HFFc6 (cell line): ENCODE measurements at regions not wholly inside any gene's neighbourhood (a gene's known extent, or its start where the extent isn't known, plus 50 kb on each side); places are given as distances from the start of the nearest gene placed in this dataset.

Source experiments
- DNase-seq: peaks from one replicate; pipeline ENCODE4 v3.0.0-alpha.2; 2018
- H3K27ac Mint-ChIP-seq: 2 replicates; pipeline ENCODE4 v1.8.0; 2020; ENCODE audit warnings: mild to moderate bottlenecking, mixed read lengths
- H3K27me3 Mint-ChIP-seq: 2 replicates; pipeline ENCODE4 v1.8.0; 2021; ENCODE audit warnings: mild to moderate bottlenecking, moderate library complexity, mixed read lengths; ENCODE audit not compliant: insufficient read depth
- H3K36me3 Mint-ChIP-seq: 2 replicates; pipeline ENCODE4 v1.8.0; 2021; ENCODE audit warnings: low read depth, mixed read lengths
- H3K4me1 Mint-ChIP-seq: 2 replicates; pipeline ENCODE4 v1.8.0; 2020; ENCODE audit warnings: low read depth, mixed read lengths
- H3K4me3 Mint-ChIP-seq: 2 replicates; pipeline ENCODE4 v1.8.0; 2020; ENCODE audit warnings: mild to moderate bottlenecking, moderate library complexity, mixed read lengths
- H3K9me3 Mint-ChIP-seq: 2 replicates; pipeline ENCODE4 v1.8.0; 2020; ENCODE audit warnings: mild to moderate bottlenecking, mixed read lengths
- TF ChIP-seq, protein P1 (sequence below): fragments of 200-600 bp; sonication (generic); IDR thresholded peaks from 2 replicates; pipeline ENCODE4 v1.5.0; 2021; ENCODE audit warnings: antibody characterized with exemption, mild to moderate bottlenecking

GRCh38 chr1:172972258-172972657, 78.5 kb downstream of the TNFSF18 start:
- DNase-seq: no peak
- Mint-ChIP-seq H3K4me3 (no peak overlapping the region), H3K4me1 (peaks cover 76% of the 10 kb centered on the region), H3K9me3 (peaks cover 1% of the 10 kb centered on the region; the same call in 1 of the 2 replicates), H3K36me3 (peaks cover 5% of the 10 kb centered on the region; the same call in 1 of the 2 replicates), H3K27me3 (no peaks in the 10 kb centered on the region; the same call in 1 of the 2 replicates), H3K27ac (peak overlapping the region; percentile 80; the same call in 1 of the 2 replicates)
- TF ChIP-seq, protein P1, sequence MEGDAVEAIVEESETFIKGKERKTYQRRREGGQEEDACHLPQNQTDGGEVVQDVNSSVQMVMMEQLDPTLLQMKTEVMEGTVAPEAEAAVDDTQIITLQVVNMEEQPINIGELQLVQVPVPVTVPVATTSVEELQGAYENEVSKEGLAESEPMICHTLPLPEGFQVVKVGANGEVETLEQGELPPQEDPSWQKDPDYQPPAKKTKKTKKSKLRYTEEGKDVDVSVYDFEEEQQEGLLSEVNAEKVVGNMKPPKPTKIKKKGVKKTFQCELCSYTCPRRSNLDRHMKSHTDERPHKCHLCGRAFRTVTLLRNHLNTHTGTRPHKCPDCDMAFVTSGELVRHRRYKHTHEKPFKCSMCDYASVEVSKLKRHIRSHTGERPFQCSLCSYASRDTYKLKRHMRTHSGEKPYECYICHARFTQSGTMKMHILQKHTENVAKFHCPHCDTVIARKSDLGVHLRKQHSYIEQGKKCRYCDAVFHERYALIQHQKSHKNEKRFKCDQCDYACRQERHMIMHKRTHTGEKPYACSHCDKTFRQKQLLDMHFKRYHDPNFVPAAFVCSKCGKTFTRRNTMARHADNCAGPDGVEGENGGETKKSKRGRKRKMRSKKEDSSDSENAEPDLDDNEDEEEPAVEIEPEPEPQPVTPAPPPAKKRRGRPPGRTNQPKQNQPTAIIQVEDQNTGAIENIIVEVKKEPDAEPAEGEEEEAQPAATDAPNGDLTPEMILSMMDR: no peak

- H3K27ac Mint-ChIP-seq: no peak overlapping the region
- H3K36me3 Mint-ChIP-seq: peaks cover 3% of the 10 kb centered on the region; the same call in 1 of the 2 replicates
- TF ChIP-seq, protein P1: no peak
- H3K4me1 Mint-ChIP-seq: peaks cover 76% of the 10 kb centered on the region
- H3K27me3 Mint-ChIP-seq: no peaks in the 10 kb centered on the region; the same call in 1 of the 2 replicates
- no peak overlapping the region for H3K4me3 Mint-ChIP-seq
- no peak for DNase-seq
- H3K9me3 Mint-ChIP-seq: no peaks in the 10 kb centered on the region; the same call in 1 of the 2 replicates
Observed at GRCh38 chr1:172973424-172973823, 77.3 kb downstream of the TNFSF18 start.

- Mint-ChIP-seq H3K36me3 (peaks cover 3% of the 10 kb centered on the region; the same call in 1 of the 2 replicates), H3K27me3 (no peaks in the 10 kb centered on the region), H3K4me1 (peaks cover 71% of the 10 kb centered on the region), H3K27ac (peak overlapping the region; percentile 81), H3K4me3 (peak overlapping the region; percentile 2; the same call in 1 of the 2 replicates), H3K9me3 (no peaks in the 10 kb centered on the region; the same call in 1 of the 2 replicates)
- peak; percentile 84 for DNase-seq
- TF ChIP-seq, protein P1: no peak
Observed at GRCh38 chr1:172976222-172977041, 74.3 kb downstream of the TNFSF18 start.

DNA sequence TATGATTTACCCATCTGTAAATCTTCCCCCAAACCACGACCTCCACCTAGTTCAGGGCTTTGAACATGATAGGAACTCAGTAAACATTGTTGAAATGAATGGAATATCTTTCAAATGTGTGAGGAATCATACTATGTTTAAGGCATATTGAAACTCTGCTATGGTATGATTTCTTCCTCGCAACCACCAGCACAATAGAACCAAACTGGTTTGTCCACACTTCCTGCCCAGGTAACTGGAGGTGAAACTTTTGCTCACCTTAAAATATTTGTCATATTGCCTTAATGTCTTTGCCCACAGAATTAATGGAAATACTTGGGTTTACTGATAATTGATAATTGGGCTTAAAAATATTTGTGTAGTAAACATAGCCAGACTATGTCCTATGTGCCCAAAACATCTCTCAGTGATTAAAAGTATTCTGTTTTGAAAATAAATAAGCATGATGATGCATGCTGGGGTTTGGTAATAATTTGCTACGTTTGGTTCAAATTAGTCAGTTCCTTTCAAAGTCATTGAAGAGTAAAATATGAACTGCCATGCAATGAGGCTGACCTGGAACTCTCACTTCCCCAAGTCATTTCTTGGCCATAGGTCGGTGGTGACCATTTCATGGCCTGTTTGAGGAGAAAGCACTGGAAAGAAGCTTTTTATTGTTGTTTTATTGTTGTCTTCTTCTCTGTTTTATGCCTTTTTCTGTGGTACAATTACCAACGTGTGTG, 73.3 kb downstream of the TNFSF18 start:
- Mint-ChIP-seq H3K4me1 (peaks cover 62% of the 10 kb centered on the region), H3K27ac (peak overlapping the region; percentile 81), H3K27me3 (no peaks in the 10 kb centered on the region), H3K4me3 (no peak overlapping the region), H3K36me3 (peaks cover 3% of the 10 kb centered on the region; the same call in 1 of the 2 replicates), H3K9me3 (no peaks in the 10 kb centered on the region; the same call in 1 of the 2 replicates)
- DNase-seq: no peak
- TF ChIP-seq, protein P1: no peak

- H3K4me3 Mint-ChIP-seq: no peak overlapping the region
- peaks cover 3% of the 10 kb centered on the region; the same call in 1 of the 2 replicates for H3K36me3 Mint-ChIP-seq
- peaks cover 62% of the 10 kb centered on the region for H3K4me1 Mint-ChIP-seq
- no peaks in the 10 kb centered on the region for H3K27me3 Mint-ChIP-seq
- H3K27ac Mint-ChIP-seq: peak overlapping the region; percentile 81; the same call in 1 of the 2 replicates
- peak; percentile 52 for DNase-seq
- H3K9me3 Mint-ChIP-seq: no peaks in the 10 kb centered on the region; the same call in 1 of the 2 replicates
- TF ChIP-seq, protein P1: no peak
Observed at GRCh38 chr1:172978595-172978994, 72.1 kb downstream of the TNFSF18 start.
